Ovary (tissue), 3 donors: ENCODE measurements at regions not wholly inside any gene's neighbourhood (a gene's known extent, or its start where the extent isn't known, plus 50 kb on each side); places are given as distances from the start of the nearest gene placed in this dataset.

ENCODE experiments used
- EP300 ChIP-seq: sonication (generic); formaldehyde crosslinking; IDR thresholded peaks from one replicate; pipeline ENCODE4 v1.6.1; 2017; ENCODE audit warnings: antibody characterized with exemption
- TF ChIP-seq, protein P1 (sequence below), 3 donors: fragments of 450-650 bp in 2 of 3; fragments of 200-600 bp in 1 of 3; IDR thresholded peaks; one replicate each; pipeline versions ENCODE4 v1.5.1 to v1.8.0; 2016 to 2022; ENCODE audit warnings: antibody characterized with exemption in 3 of 3, mild to moderate bottlenecking in 1 of 3
- donor health status: DM: no; HTN: no; CAD: no.

DNA sequence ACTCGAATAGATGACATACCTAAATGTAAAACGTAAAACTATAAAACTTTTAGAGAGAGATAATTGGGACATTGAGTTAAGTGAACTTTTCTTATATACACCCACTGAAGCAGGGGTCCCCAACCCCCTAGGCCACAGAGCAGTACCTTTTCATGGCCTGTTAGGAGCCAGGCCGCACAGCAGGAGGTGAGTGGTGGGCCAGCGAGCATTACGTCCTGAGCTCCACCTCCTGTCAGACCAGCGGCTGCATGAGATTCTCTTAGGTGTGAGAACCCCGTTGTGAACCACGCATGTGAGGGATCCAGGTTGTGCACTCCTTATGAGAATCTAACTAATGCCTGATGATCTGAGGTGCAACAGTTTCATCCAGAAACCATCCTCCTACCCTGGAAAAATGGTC is 114.8 kb downstream of the HMX1 start:
- TF ChIP-seq, protein P1, sequence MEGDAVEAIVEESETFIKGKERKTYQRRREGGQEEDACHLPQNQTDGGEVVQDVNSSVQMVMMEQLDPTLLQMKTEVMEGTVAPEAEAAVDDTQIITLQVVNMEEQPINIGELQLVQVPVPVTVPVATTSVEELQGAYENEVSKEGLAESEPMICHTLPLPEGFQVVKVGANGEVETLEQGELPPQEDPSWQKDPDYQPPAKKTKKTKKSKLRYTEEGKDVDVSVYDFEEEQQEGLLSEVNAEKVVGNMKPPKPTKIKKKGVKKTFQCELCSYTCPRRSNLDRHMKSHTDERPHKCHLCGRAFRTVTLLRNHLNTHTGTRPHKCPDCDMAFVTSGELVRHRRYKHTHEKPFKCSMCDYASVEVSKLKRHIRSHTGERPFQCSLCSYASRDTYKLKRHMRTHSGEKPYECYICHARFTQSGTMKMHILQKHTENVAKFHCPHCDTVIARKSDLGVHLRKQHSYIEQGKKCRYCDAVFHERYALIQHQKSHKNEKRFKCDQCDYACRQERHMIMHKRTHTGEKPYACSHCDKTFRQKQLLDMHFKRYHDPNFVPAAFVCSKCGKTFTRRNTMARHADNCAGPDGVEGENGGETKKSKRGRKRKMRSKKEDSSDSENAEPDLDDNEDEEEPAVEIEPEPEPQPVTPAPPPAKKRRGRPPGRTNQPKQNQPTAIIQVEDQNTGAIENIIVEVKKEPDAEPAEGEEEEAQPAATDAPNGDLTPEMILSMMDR (IDR thresholded peaks at IDR 0.05) = no peak
- no peak for TF ChIP-seq EP300
